Left cardiac atrium (tissue), 4 donors: ENCODE measurements at regions not wholly inside any gene's neighbourhood (a gene's known extent, or its start where the extent isn't known, plus 50 kb on each side); places are given as distances from the start of the nearest gene placed in this dataset.
"Not testable (repeated sequence)": the region's sequence is repeated elsewhere in the genome, so short reads cannot be mapped to it uniquely, and the experiment has no call there.

Experiments
- ATAC-seq, 2 donors: fragments of 200-7000 bp; cut with Tn5 transposase; one replicate each; pipeline ENCODE4 v1.9.1; 2020; ENCODE audit warnings: mild to moderate bottlenecking in 2 of 2, moderate library complexity in 2 of 2
- DNase-seq: peaks from one replicate; pipeline ENCODE4 v3.0.0-alpha.2; 2020
- intact Hi-C, 2 donors: fragments of 100-400 bp; cut with DNase I; formaldehyde crosslinking; loops; one replicate each; pipeline versions ENCODE4 v1.14.1 to v1.15.1; 2022 to 2023
- donor health status: DM: no; HTN: yes; CAD: no.
- donor health status: DM: no; HTN: yes; CAD: no; lungs with severe emphysema.
- donor health status: DM: yes; HTN: yes; CAD: no.
- donor health status: Dilated cardiomyopathy.

- intact Hi-C loops = no loop called here
- no peak for ATAC-seq
- no peak for DNase-seq
Observed at GRCh38 chr1:96159379-96159778, 562.2 kb upstream of the PTBP2 start.

- no peak for ATAC-seq
- intact Hi-C loops = no loop called here
- DNase-seq = no peak
Observed at GRCh38 chr1:96164053-96164452, 557.5 kb upstream of the PTBP2 start.

DNA sequence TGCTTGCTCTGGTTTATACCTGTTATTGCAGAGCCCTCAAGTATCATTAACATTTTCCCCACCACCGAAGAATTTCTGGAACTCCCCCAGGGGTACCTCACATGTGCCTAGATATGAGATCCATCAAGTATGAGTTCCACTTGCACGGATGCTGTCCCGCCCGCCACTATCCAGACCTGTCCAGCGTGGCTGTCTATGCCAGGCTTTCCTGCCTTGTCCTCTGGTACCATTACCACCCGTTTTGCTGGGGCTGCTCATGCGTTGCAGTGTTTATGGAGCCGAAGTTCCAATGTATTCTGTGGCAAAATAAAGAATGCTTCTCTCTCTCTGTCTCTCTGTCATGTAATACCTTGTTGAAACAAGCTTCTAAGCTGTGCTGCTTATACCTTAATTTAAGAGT, 543.5 kb upstream of the PTBP2 start:
- DNase-seq (no peak), ATAC-seq (no peak)
- intact Hi-C loops = no loop called here

DNA sequence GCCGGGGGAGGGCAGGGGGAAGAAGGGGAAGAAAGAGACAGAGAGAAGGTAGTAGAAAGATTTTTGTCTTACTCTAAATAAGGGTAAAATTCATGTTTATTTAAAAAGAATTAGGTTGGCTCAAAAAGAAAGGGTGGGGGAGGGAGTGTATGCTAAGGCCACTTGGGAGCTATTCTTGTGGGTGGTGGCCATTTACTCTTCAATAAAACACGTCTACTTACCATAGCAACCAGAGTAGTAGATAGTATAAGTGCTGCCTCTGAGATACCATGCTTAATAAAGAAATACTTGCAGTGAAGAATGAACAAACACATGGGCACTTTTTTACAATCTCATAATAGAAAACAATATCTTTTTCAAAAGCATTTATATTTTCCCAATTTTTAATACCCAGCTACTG, 538.1 kb upstream of the PTBP2 start:
- ATAC-seq (no peak), DNase-seq (no peak)
- intact Hi-C loops = no loop called here

DNA sequence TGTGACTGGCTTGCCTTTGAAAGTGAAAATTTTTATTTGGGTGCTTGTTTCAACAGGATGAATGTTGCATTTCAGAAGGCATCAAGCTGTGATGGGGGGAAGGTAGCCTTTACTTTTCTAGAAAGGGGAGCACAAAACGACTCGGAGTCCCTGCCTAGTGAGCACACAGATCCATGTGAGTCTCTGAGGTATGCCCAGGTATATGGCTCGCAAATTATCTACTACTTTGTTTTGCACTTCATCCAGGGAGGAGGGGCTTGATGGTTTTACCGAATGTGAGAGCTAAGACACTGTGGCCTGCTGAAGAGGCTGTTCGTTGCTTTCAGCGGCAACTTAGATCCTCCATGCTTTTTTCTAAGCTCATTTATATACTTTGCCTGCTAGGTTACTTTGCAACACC, 537.7 kb upstream of the PTBP2 start:
- no peak for ATAC-seq
- no peak for DNase-seq
- intact Hi-C loops = no loop called here

- intact Hi-C loops = no loop called here
- DNase-seq (no peak), ATAC-seq (no peak)
Observed at GRCh38 chr1:96185181-96185580, 536.4 kb upstream of the PTBP2 start.

DNA sequence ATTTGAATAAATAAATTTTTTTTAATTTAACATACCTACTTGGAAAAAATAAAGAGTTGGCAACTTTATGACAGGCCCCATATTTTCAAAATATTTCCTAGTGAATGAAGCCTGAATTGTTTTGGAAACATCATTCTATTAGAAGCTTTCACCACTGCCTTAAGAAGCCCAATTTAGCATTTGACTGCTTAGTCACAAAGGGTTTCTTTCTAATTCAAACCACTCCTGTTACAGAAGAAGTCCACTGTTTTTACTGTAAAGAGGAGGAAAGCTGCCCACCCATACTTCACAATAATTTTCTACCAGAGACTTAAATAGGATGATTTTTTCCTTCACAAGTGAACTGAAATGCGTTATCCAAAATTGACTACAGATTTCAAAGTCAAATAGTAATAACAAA, 534.6 kb upstream of the PTBP2 start:
- intact Hi-C loops = no loop called here
- DNase-seq = no peak
- ATAC-seq = no peak

- ATAC-seq (no peak), DNase-seq (no peak)
- intact Hi-C loops = no loop called here
Observed at GRCh38 chr1:96191165-96191564, 530.4 kb upstream of the PTBP2 start.

- no peak for ATAC-seq
- DNase-seq = no peak
- intact Hi-C loops = no loop called here
Observed at GRCh38 chr1:96206451-96206850, 515.1 kb upstream of the PTBP2 start.

- ATAC-seq (no peak), DNase-seq (no peak)
- intact Hi-C loops = no loop called here
Observed at GRCh38 chr1:96207936-96208335, 513.6 kb upstream of the PTBP2 start.

- intact Hi-C loops = no loop called here
- no peak for ATAC-seq
- DNase-seq = no peak
Observed at GRCh38 chr1:96208428-96208827, 513.2 kb upstream of the PTBP2 start.

DNA sequence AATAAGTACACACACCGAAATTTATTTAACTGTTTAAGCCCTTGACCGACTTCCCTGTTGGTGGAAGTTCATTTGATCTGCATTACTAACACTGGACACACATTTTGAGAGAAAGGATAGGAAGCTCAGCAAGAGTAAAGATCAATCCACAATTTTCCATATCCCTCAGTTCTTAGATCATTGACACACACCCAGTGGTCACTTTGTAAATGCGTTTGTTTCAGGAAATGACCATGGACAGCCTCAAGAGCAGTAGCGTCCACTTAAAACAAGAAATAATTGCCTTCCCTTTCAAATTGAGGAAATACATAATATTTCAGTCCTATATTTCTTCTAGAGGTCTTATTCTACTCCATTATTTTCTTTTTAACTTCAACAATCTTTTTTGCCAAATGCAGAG, 511.5 kb upstream of the PTBP2 start:
- intact Hi-C loops = no loop called here
- ATAC-seq (no peak), DNase-seq (no peak)

DNA sequence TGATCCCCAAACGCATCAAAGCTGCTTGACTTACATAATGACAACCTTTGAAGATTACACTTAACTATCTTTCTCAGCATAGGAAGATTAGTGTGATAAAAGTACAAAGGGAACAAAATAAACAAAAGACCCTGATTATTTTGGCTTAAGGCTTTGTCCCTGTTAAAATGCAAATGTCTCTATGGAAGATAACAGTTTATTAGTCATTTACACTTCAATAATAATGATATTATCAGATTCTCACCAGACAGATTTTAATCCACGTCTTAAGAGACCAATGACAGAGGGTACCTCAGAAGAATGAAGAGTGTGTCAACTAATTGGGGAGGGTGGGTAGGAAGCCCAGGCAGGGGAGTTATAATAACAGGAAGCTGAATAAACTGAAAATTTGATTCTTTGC, 510.4 kb upstream of the PTBP2 start:
- intact Hi-C loops = no loop called here
- DNase-seq = no peak
- ATAC-seq = no peak

- DNase-seq (no peak), ATAC-seq (no peak)
- intact Hi-C loops = no loop called here
Observed at GRCh38 chr1:96214982-96215381, 506.6 kb upstream of the PTBP2 start.

- intact Hi-C loops = no loop called here
- ATAC-seq (no peak), DNase-seq (no peak)
Observed at GRCh38 chr1:96220651-96221050, 500.9 kb upstream of the PTBP2 start.

DNA sequence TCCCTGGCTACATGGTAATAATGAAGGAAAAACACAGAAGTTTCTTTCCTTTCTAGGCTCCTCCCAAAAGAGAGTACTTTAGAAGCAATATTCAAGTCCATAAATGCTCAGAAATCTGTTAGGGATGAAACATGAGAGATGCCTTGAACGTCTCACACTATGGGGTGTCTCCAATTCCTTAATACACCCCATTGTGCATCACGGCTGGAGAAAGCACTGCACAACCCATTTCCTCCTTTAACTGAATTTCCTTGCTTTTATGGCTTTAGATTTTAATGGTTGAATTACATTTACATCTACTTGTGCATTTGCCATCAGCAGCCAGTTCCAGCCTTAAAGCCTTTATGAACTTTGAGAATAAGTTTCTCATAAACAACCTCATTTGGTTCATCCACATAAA, 498.9 kb upstream of the PTBP2 start:
- intact Hi-C loops = no loop called here
- no peak for ATAC-seq
- no peak for DNase-seq

GRCh38 chr1:96224229-96224628, 497.4 kb upstream of the PTBP2 start:
- DNase-seq, intact Hi-C loops, ATAC-seq: not testable (repeated sequence)

DNA sequence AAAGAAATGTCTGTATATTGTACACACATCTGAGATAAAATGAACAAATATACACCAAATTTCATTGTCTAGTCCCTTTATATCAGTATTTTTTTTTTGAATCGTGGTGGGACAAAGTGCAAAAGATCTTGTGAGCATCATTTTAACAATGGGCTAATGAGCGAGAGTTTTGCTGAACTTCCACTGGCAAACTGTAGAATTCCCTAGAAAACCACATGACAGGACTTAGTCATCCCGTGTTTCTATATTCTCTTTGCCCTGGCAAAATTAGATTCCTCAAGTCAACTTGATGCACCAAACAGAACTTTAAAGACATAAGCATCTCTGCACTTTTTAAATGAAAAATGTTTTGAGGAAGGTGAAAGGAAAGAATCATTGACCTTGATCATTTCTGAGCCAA, 488.2 kb upstream of the PTBP2 start:
- no peak for ATAC-seq
- intact Hi-C loops = no loop called here

DNA sequence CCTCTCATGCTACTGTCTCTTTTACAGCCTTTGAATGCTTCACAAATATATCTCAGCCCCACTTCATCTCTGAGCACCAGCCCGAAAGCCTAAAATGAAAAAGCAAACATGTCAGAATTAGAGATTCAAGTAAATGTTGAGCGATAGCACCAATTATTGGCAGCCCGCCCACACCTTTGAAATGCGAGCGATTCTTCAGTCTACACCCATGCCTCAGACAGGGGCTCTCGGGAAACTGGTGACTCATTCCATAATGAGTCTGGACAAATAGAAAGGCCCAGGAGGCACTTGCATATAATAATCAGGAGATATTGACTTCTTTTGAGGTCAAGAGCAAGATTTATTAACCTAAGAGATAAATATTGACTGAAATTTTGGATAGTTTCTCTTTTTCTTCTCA, 487.3 kb upstream of the PTBP2 start:
- peak; percentile 38 for DNase-seq
- intact Hi-C loops = no loop called here
- peak; percentile 30 to 82 for ATAC-seq

More for the DNA sequence above, 488.2 kb upstream of the PTBP2 start:
- no peak for DNase-seq

- DNase-seq (peak; percentile 22), ATAC-seq (no peak)
- intact Hi-C loops = no loop called here
Observed at GRCh38 chr1:96236156-96236739, 485.3 kb upstream of the PTBP2 start.

DNA sequence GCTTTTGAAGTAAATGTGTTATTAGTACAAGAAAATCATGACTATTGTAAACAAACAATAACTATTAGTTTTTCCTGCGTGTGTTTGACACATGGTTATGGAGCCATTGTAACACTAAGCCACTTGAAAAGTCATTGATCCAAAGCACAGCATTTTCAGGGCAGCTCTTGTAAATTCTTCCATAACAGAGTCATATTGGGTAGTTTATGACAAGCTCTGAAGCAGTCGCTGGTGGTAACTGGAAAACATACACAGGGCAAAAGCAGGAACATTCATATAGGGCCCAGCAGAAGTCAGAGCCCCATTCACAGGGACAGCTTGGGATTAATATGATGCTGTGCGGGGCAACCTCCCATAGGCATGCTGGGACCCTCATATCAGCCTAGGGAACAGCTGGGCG, 483.2 kb upstream of the PTBP2 start:
- DNase-seq (no peak), ATAC-seq (no peak)
- intact Hi-C loops = no loop called here

GRCh38 chr1:96240438-96240837, 481.1 kb upstream of the PTBP2 start:
- intact Hi-C loops = no loop called here

More at GRCh38 chr1:96240438-96240837, 481.1 kb upstream of the PTBP2 start:
- ATAC-seq (no peak), DNase-seq (no peak)
